Caco-2 (cell line): ENCODE measurements at regions not wholly inside any gene's neighbourhood (a gene's known extent, or its start where the extent isn't known, plus 50 kb on each side); places are given as distances from the start of the nearest gene placed in this dataset.

Experiments
- BruUV-seq: library from RNA; stranded (reverse); fragments of 400-500 nt; replicated peaks from 2 replicates; lab custom pipeline; 2021; lab: Mats Ljungman, UMichigan
- CTCF ChIA-PET: fragments of 300-600 bp; sonication (Branson Sonifier 250); formaldehyde crosslinking; loops from one replicate; lab custom pipeline; 2022; ENCODE audit warnings: antibody characterized with exemption; lab: Charles Lee
- POLR2A ChIA-PET: fragments of 300-600 bp; sonication (Branson Sonifier 250); formaldehyde crosslinking; loops from one replicate; lab custom pipeline; 2022; ENCODE audit warnings: antibody characterized with exemption; lab: Charles Lee
- DNase-seq, 2 experiments: peaks; one replicate each; pipeline versions ENCODE4 v3.0.0 to v3.0.0-alpha.2; 2020 to 2022
- H3K27me3 ChIP-seq: replicated peaks from 2 replicates; pipeline ENCODE4 v1.6.0; 2011; ENCODE audit warnings: low read length; ENCODE audit not compliant: control insufficient read depth, insufficient read depth
- H3K36me3 ChIP-seq: 2 replicates; pipeline ENCODE4 v1.5.1; 2011; ENCODE audit warnings: low read length; ENCODE audit not compliant: control insufficient read depth, insufficient read depth
- H3K4me1 ChIP-seq: fragments of 250-450 bp; sonication (Bioruptor Pico); 2 replicates; pipeline ENCODE4 v1.5.1; 2020; ENCODE audit warnings: mild to moderate bottlenecking
- H3K4me3 ChIP-seq: 2 replicates; pipeline ENCODE4 v1.5.1; 2011; ENCODE audit warnings: low read depth, mild to moderate bottlenecking, control low read depth, low read length
- H3K9me3 ChIP-seq: fragments of 250-450 bp; sonication (Bioruptor Pico); 2 replicates; pipeline ENCODE4 v1.5.1; 2020; ENCODE audit warnings: mild to moderate bottlenecking, moderate library complexity
- H3K27ac Mint-ChIP-seq: one replicate; pipeline ENCODE4 v1.8.0; 2022; ENCODE audit warnings: mixed read lengths; ENCODE audit not compliant: unreplicated experiment
- H3K27me3 Mint-ChIP-seq: one replicate; pipeline ENCODE4 v1.8.0; 2022; ENCODE audit warnings: mixed read lengths; ENCODE audit not compliant: insufficient read depth, unreplicated experiment
- H3K36me3 Mint-ChIP-seq: one replicate; pipeline ENCODE4 v1.8.0; 2022; ENCODE audit warnings: mild to moderate bottlenecking, mixed read lengths; ENCODE audit not compliant: insufficient read depth, unreplicated experiment
- H3K4me1 Mint-ChIP-seq: one replicate; pipeline ENCODE4 v1.8.0; 2022; ENCODE audit warnings: low read depth, mixed read lengths; ENCODE audit not compliant: unreplicated experiment
- H3K4me3 Mint-ChIP-seq: one replicate; pipeline ENCODE4 v1.8.0; 2022; ENCODE audit warnings: mild to moderate bottlenecking, moderate library complexity, mixed read lengths; ENCODE audit not compliant: unreplicated experiment
- H3K9me3 Mint-ChIP-seq: one replicate; pipeline ENCODE4 v1.8.0; 2022; ENCODE audit warnings: mixed read lengths; ENCODE audit not compliant: unreplicated experiment
- CTCF ChIP-seq, 2 experiments: fragments of 200-600 bp in 1 of 2; IDR thresholded peaks; 1 replicate in 1 of 2; 2 replicates in 1 of 2; pipeline versions ENCODE4 v1.5.1 to v1.8.0; 2011 to 2022; ENCODE audit warnings: antibody characterized with exemption in 1 of 2, control low read depth in 1 of 2, inconsistent platforms in 1 of 2, low read depth in 1 of 2, low read length in 1 of 2, mild to moderate bottlenecking in 1 of 2, moderate library complexity in 1 of 2; ENCODE audit not compliant: insufficient read depth in 1 of 2, severe bottlenecking in 1 of 2, unreplicated experiment in 1 of 2
- intact Hi-C: fragments of 100-400 bp; cut with micrococcal nuclease; formaldehyde crosslinking; loops from one replicate; pipeline ENCODE4 v1.10.0; 2022; ENCODE audit not compliant: unreplicated experiment

DNA sequence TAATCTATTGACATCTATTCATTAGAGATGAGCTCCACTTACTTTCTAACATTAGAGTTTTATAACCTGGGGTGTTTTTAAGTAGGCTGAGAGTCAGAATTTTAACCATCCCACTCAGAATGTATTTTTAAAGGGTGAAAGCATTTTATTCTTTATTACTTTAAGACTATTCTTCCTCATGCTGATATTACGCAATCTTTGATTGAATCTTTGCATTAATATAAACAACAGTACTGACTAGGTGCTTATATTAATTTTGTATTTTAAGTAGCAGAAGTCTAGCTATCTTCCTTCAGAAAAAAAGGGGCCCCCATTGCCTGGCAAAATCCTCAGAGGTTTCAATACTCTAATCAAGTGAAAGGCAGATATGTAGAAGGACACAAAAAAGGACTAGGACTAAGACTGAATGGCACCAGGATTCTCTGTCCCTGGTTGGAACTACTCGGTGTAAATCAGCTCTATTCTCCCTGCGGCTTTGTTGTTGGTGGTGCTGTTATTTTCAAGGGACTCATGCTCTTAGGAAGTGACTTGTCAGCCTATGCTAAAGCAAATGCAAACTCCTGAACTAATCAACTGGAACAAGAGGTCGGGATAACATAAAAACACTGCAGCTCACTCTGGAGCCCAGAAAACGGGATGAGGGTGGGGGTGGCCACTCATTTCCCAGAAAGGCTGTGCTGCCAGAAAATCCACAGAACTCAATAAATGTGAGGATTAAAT, 1324.4 kb downstream of the GRIK2 start:
- Mint-ChIP-seq H3K4me1 (peaks cover 4% of the 10 kb centered on the region), H3K4me3 (no peak overlapping the region), H3K36me3 (no peaks in the 10 kb centered on the region), H3K9me3 (no peaks in the 10 kb centered on the region), H3K27ac (no peak overlapping the region), H3K27me3 (no peaks in the 10 kb centered on the region)
- H3K36me3 ChIP-seq: no peaks in the 10 kb centered on the region
- no peaks in the 10 kb centered on the region for H3K4me1 ChIP-seq
- DNase-seq: no peak
- no TSS peak for BruUV-seq
- no peak for TF ChIP-seq CTCF (IDR thresholded peaks at IDR 0.05; ENCODE audit: insufficient read depth in 1 of 2, low read depth in 1 of 2, low read length in 1 of 2, severe bottlenecking in 1 of 2, unreplicated experiment in 1 of 2)
- ChIA-PET POLR2A (no interaction called here), CTCF (no interaction called here)
- H3K27me3 ChIP-seq: no peaks in the 10 kb centered on the region
- intact Hi-C loops: no loop called here
- no peaks in the 10 kb centered on the region for H3K9me3 ChIP-seq
- H3K4me3 ChIP-seq: no peak overlapping the region

- intact Hi-C loops: no loop called here
- H3K4me3 ChIP-seq: no peak overlapping the region
- H3K9me3 ChIP-seq: no peaks in the 10 kb centered on the region
- TF ChIP-seq CTCF (IDR thresholded peaks at IDR 0.05; ENCODE audit: insufficient read depth in 1 of 2, low read depth in 1 of 2, low read length in 1 of 2, severe bottlenecking in 1 of 2, unreplicated experiment in 1 of 2): no peak
- BruUV-seq: no TSS peak
- POLR2A ChIA-PET: no interaction called here
- Mint-ChIP-seq H3K4me3 (no peak overlapping the region), H3K27ac (no peak overlapping the region), H3K36me3 (no peaks in the 10 kb centered on the region), H3K4me1 (peaks cover 4% of the 10 kb centered on the region), H3K27me3 (no peaks in the 10 kb centered on the region), H3K9me3 (no peaks in the 10 kb centered on the region)
- CTCF ChIA-PET: no interaction called here
- H3K36me3 ChIP-seq: no peaks in the 10 kb centered on the region
- H3K4me1 ChIP-seq: no peaks in the 10 kb centered on the region
- no peaks in the 10 kb centered on the region for H3K27me3 ChIP-seq
- DNase-seq: no peak
These were observed 1323.7 kb downstream of the GRIK2 start for GRCh38 chr6:102717252-102717651.

GRCh38 chr6:102701019-102701418, 1307.5 kb downstream of the GRIK2 start:
- Mint-ChIP-seq H3K4me1 (no peaks in the 10 kb centered on the region), H3K9me3 (no peaks in the 10 kb centered on the region), H3K27ac (no peak overlapping the region), H3K36me3 (no peaks in the 10 kb centered on the region), H3K27me3 (no peaks in the 10 kb centered on the region), H3K4me3 (no peak overlapping the region)
- no peak for DNase-seq
- no peaks in the 10 kb centered on the region for H3K36me3 ChIP-seq
- POLR2A ChIA-PET: no interaction called here
- H3K9me3 ChIP-seq: no peaks in the 10 kb centered on the region
- CTCF ChIA-PET: no interaction called here
- no peaks in the 10 kb centered on the region for H3K4me1 ChIP-seq
- H3K4me3 ChIP-seq: no peak overlapping the region
- no peak for TF ChIP-seq CTCF (IDR thresholded peaks at IDR 0.05; ENCODE audit: insufficient read depth in 1 of 2, low read depth in 1 of 2, low read length in 1 of 2, severe bottlenecking in 1 of 2, unreplicated experiment in 1 of 2)
- no TSS peak for BruUV-seq
- intact Hi-C loops: no loop called here
- no peaks in the 10 kb centered on the region for H3K27me3 ChIP-seq
